OCI-LY3 (cell line): ENCODE measurements at regions not wholly inside any gene's neighbourhood (a gene's known extent, or its start where the extent isn't known, plus 50 kb on each side); places are given as distances from the start of the nearest gene placed in this dataset.

ENCODE experiments used
- EZH2phosphoT487 ChIP-seq: fragments of 200-600 bp; shearing (Covaris generic); IDR thresholded peaks from 2 replicates; pipeline ENCODE4 v1.6.1; 2018; ENCODE audit warnings: antibody characterized with exemption, mixed run types, low read depth
- TF ChIP-seq, protein P1 (sequence below): fragments of 200-600, 300-600 bp; sonication (generic); IDR thresholded peaks from 2 replicates; pipeline ENCODE4 v1.5.1; 2014; ENCODE audit warnings: antibody characterized with exemption, low read length, low read depth

DNA sequence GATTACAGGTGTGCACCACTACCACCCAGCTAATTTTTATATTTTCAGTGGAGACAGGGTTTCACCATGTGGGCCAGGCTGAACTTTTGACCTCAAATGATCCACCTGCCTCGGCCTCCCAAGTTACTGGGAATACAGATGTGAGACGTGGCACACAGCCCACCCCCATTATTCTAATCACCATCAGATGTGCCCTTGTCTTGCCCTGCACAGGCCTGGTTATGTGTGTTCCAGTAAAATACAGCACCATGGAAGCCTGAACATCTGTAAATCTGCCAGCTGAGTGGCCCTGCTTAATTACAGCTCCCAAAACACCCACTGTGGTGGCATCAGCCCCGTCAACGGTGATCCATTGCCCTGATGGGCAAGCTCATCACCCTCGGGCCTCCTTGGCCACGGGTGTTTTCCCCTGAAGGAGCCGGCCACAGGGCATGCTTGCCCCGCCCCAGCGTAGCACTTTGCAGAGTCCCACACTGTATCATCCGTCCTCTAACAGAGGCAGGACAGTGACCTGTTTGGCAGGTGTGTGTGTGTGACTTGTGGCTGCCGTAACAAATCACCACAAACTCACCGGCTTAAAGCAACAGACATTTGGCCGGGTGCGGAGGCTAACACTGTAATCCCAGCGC, 74.5 kb downstream of the RBFOX3 start:
- TF ChIP-seq, protein P1, sequence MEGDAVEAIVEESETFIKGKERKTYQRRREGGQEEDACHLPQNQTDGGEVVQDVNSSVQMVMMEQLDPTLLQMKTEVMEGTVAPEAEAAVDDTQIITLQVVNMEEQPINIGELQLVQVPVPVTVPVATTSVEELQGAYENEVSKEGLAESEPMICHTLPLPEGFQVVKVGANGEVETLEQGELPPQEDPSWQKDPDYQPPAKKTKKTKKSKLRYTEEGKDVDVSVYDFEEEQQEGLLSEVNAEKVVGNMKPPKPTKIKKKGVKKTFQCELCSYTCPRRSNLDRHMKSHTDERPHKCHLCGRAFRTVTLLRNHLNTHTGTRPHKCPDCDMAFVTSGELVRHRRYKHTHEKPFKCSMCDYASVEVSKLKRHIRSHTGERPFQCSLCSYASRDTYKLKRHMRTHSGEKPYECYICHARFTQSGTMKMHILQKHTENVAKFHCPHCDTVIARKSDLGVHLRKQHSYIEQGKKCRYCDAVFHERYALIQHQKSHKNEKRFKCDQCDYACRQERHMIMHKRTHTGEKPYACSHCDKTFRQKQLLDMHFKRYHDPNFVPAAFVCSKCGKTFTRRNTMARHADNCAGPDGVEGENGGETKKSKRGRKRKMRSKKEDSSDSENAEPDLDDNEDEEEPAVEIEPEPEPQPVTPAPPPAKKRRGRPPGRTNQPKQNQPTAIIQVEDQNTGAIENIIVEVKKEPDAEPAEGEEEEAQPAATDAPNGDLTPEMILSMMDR = no peak
- TF ChIP-seq EZH2phosphoT487 = no peak
